Pancreas (tissue), 10 donors: ENCODE measurements at regions not wholly inside any gene's neighbourhood (a gene's known extent, or its start where the extent isn't known, plus 50 kb on each side); places are given as distances from the start of the nearest gene placed in this dataset.

Experiments
- ATAC-seq, 4 donors: fragments of 200-7000 bp; cut with Tn5 transposase; one replicate each; pipeline versions ENCODE4 v1.8.0 to v1.9.1; 2020; ENCODE audit warnings: mild to moderate bottlenecking in 4 of 4, moderate library complexity in 4 of 4
- DNase-seq, 6 donors: peaks; one replicate each; pipeline ENCODE4 v3.0.0-alpha.2; 2020
- FAIRE-seq: peaks from 2 replicates; lab custom pipeline; 2012; peaks lifted over from hg19 to GRCh38; lab: Jason Lieb, UNC
- H3K27ac ChIP-seq, 4 donors: fragments of 200-600 bp; sonication (generic); 1 replicate in 3 of 4; 2 replicates in 1 of 4; pipeline versions ENCODE4 v1.5.0 to v1.8.0; 2020
- H3K27me3 ChIP-seq, 4 donors: fragments of 200-600 bp; one replicate each; pipeline ENCODE4 v1.8.0; 2021
- H3K36me3 ChIP-seq, 3 donors: fragments of 200-600 bp; sonication (generic) in 1 of 3; one replicate each; pipeline versions ENCODE4 v1.5.0 to v1.8.0; 2020 to 2021
- H3K4me1 ChIP-seq, 3 donors: fragments of 200-600 bp; one replicate each; pipeline ENCODE4 v1.8.0; 2021
- H3K4me3 ChIP-seq, 4 donors: fragments of 200-600 bp; sonication (generic) in 2 of 4; one replicate each; pipeline versions ENCODE4 v1.5.0 to v1.8.0; 2020 to 2021
- H3K9me3 ChIP-seq, 4 donors: fragments of 200-600 bp; one replicate each; pipeline ENCODE4 v1.8.0; 2021
- CTCF ChIP-seq, 4 donors: fragments of 200-600 bp; sonication (generic) in 3 of 4; IDR thresholded peaks; one replicate each; pipeline versions ENCODE4 v1.5.0 to v1.8.0; 2021; ENCODE audit warnings: antibody characterized with exemption in 4 of 4
- WGBS, 2 donors: extraction: QIAGEN DNeasy Blood & Tissue Kit; methylation state at CpG; one replicate each; pipeline ENCODE4 v1.1.7; 2013; 5-methylcytosine and 5-hydroxymethylcytosine counted together
- intact Hi-C, 3 donors: fragments of 100-400 bp; cut with DNase I; formaldehyde crosslinking; loops; one replicate each; pipeline versions ENCODE4 v1.11.1 to v1.14.2; 2022
- donor health status: healthy with polysubstance abuse.
- donor health status: DM: no; HTN: no; CAD: no; lungs with moderate emphysema.
- donor health status: DM: no; HTN: no; CAD: no.
- donor health status: control.
- donor health status: control.
- donor health status: Bipolar disorder and iron deficiency.
- donor health status: DM: yes; HTN: yes; CAD: no.
- donor health status: DM: no; HTN: no; CAD: no.
- donor health status: DM: no; HTN: no; CAD: no.
- donor health status: DM: yes; HTN: yes; CAD: no.

DNA sequence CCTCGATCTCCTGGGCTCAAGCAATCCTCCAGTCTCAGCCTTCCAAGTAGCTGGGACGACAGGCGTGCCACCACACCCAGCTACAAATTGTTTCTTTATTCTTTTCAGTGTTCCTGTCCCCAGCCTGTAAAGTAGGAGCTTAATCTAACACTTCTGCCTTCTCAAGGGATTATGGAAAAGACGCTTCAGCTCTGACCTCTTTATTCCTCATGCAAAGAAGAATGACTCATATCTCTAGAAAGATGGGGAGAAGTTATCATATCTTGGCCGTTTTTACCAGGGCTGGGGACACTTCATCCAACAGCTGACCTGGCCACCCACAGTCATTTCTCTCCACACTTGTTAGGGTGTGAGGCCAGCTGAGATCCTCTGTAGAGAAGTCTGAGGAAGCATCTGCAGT, 172.6 kb downstream of the HAPSTR1 start:
- intact Hi-C loops: loop anchor here in 1 of 3 donors (10.0 kb wide), 1 partner anchor 51 kb away; no protein-coding TSS in a partner anchor
- no peak for DNase-seq
- Histone ChIP-seq H3K27ac (no peak overlapping the region), H3K4me3 (no peak overlapping the region), H3K9me3 (no peaks in the 10 kb centered on the region), H3K36me3 (no peaks in the 10 kb centered on the region), H3K4me1 (peaks cover 8 to 21% (median 20%) of the 10 kb centered on the region in 3 donors), H3K27me3 (no peaks in the 10 kb centered on the region)
- no peak for ATAC-seq
- no peak for TF ChIP-seq CTCF (IDR thresholded peaks at IDR 0.05)
- WGBS, 2 donors: 83 to 84% methylated on average over 5 of the region's 5 CpGs
- FAIRE-seq: no peak

DNA sequence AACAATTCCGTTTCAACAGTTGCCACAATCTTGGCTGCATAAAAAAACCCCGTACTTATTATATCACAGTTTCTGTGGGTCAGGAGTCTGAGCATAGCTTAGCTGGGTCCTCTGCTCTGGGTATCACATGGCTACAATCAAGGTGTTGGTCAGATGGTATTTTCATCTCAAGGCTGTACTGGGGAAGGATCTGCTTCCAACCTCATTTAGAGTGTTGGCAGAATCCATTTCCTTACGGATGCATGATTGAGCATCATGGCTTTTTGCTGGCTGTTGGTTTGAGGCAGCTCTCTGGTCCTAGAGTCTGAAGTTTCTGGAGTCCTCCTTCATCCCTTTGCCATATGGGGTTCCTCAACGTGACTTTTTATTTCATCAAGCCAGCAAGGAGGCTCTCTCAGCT, 177.0 kb downstream of the HAPSTR1 start:
- H3K4me1 ChIP-seq: no peaks in the 10 kb centered on the region
- no peaks in the 10 kb centered on the region for H3K36me3 ChIP-seq
- no peak for TF ChIP-seq CTCF (IDR thresholded peaks at IDR 0.05)
- DNase-seq (no peak), ATAC-seq (no peak), FAIRE-seq (no peak)
- WGBS, 2 donors: 61 to 65% methylated on average over 4 of the region's 4 CpGs
- H3K4me3 ChIP-seq: no peak overlapping the region
- no peaks in the 10 kb centered on the region for H3K9me3 ChIP-seq
- intact Hi-C loops: loop anchor here in 1 of 3 donors (10.0 kb wide), 1 partner anchor 46 kb away; no protein-coding TSS in a partner anchor
- no peak overlapping the region for H3K27ac ChIP-seq
- no peaks in the 10 kb centered on the region for H3K27me3 ChIP-seq

DNA sequence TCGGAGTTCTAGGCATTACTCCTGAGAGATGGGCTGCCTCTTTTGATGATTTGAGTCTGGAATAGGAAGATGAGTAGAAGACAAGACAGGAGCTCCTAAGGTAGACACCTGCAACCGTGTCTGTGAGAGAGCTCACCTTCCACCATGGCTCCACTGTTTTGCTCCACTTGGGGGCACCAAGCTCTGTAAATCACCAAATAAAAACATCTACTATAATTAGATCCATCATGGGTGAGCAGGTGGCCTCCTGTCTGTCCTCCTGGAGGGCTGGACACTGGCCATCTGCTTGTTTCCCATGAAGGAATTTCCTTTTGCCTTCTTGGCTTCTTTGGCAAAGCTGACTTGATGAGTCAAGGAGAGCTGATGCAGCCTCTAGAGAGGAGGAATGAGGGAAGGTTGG, 179.0 kb downstream of the HAPSTR1 start:
- Histone ChIP-seq H3K9me3 (no peaks in the 10 kb centered on the region), H3K4me1 (no peaks in the 10 kb centered on the region), H3K27ac (no peak overlapping the region), H3K4me3 (no peak overlapping the region), H3K27me3 (no peaks in the 10 kb centered on the region), H3K36me3 (no peaks in the 10 kb centered on the region)
- intact Hi-C loops: loop anchor here in 1 of 3 donors (10.0 kb wide), 1 partner anchor 64 kb away; no protein-coding TSS in a partner anchor
- no peak for TF ChIP-seq CTCF (IDR thresholded peaks at IDR 0.05)
- ATAC-seq: peak; percentile 69 to 97 (median 78)
- no peak for FAIRE-seq
- peak in 4 of 6 donors; percentile 42 to 60 (median 50) for DNase-seq
- WGBS, 2 donors: 35 to 59% methylated on average over 2 of the region's 2 CpGs

DNA sequence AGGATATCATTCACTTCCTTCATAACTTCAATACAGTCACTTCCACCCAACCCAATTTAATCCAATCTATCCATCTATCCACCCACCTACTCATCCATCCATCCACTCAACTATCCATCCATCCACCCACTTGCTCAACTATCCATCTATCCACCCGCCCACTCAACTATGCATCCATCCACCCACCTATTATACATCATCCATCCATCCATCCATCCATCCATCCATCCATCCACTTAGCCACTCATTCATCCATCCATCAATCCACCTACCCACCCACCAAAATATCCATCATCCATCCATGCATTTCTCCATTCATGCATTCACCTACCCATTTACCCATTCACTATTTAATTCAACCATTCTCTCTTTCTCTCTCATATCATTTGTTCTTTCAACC, 179.5 kb downstream of the HAPSTR1 start:
- Histone ChIP-seq H3K36me3 (no peaks in the 10 kb centered on the region), H3K27ac (no peak overlapping the region), H3K4me3 (no peak overlapping the region), H3K4me1 (no peaks in the 10 kb centered on the region), H3K27me3 (no peaks in the 10 kb centered on the region), H3K9me3 (no peaks in the 10 kb centered on the region)
- intact Hi-C loops: loop anchor here in 1 of 3 donors (10.0 kb wide), 1 partner anchor 64 kb away; no protein-coding TSS in a partner anchor
- ATAC-seq: no peak
- no peak for TF ChIP-seq CTCF (IDR thresholded peaks at IDR 0.05)
- no peak for FAIRE-seq
- 95 to 100% methylated on average over 1 of the region's 1 CpG for WGBS, 2 donors
- no peak for DNase-seq

- 78 to 86% methylated on average over 3 of the region's 3 CpGs for WGBS, 2 donors
Measured at GRCh38 chr16:9271841-9272240, 180.4 kb downstream of the HAPSTR1 start.

More at GRCh38 chr16:9271841-9272240, 180.4 kb downstream of the HAPSTR1 start:
- DNase-seq: no peak
- no peak overlapping the region for H3K27ac ChIP-seq
- intact Hi-C loops: loop anchor here in 1 of 3 donors (10.0 kb wide), 1 partner anchor 63 kb away; no protein-coding TSS in a partner anchor
- no peak for TF ChIP-seq CTCF (IDR thresholded peaks at IDR 0.05)
- no peak overlapping the region for H3K4me3 ChIP-seq
- FAIRE-seq: no peak
- no peaks in the 10 kb centered on the region for H3K36me3 ChIP-seq
- H3K9me3 ChIP-seq: no peaks in the 10 kb centered on the region
- ATAC-seq: no peak
- no peaks in the 10 kb centered on the region for H3K27me3 ChIP-seq
- no peaks in the 10 kb centered on the region for H3K4me1 ChIP-seq
